OCI-LY3 (cell line): ENCODE measurements at regions not wholly inside any gene's neighbourhood (a gene's known extent, or its start where the extent isn't known, plus 50 kb on each side); places are given as distances from the start of the nearest gene placed in this dataset.
A peak's percentile ranks its signal among the peaks of the same experiment; 100 is the strongest.

Experiments used
- H2AFZ ChIP-seq: fragments of 200-600, 300-600 bp; shearing (Covaris generic); 2 replicates; pipeline ENCODE4 v1.6.0; 2014; ENCODE audit warnings: antibody characterized with exemption, low read depth, low read length
- H3K27ac ChIP-seq: fragments of 200-600, 300-600 bp; sonication (generic); 2 replicates; pipeline ENCODE4 v1.5.1; 2014; ENCODE audit warnings: mild to moderate bottlenecking, low read length, moderate library complexity, mixed read lengths
- H3K27me3 ChIP-seq: fragments of 200-600, 300-600 bp; sonication (generic); 2 replicates; pipeline ENCODE4 v1.6.1; 2014; ENCODE audit warnings: low read depth, low read length, mixed read lengths
- H3K36me3 ChIP-seq: fragments of 200-600, 300-600 bp; sonication (generic); replicated peaks from 2 replicates; pipeline ENCODE3; 2014; ENCODE audit warnings: low read depth, low read length, mixed read lengths
- H3K4me1 ChIP-seq: fragments of 300-600, 200-600 bp; sonication (generic); 2 replicates; pipeline ENCODE4 v1.6.1; 2014; ENCODE audit warnings: low read length, mixed read lengths
- H3K4me2 ChIP-seq: fragments of 200-600, 300-600 bp; sonication (generic); 2 replicates; pipeline ENCODE4 v1.6.1; 2014; ENCODE audit warnings: low read length, mixed read lengths
- H3K4me3 ChIP-seq: fragments of 300-600, 200-600 bp; sonication (generic); 2 replicates; pipeline ENCODE4 v1.5.1; 2014; ENCODE audit warnings: antibody characterized with exemption, mild to moderate bottlenecking, low read length, moderate library complexity
- H3K79me2 ChIP-seq: fragments of 300-600, 200-600 bp; shearing (Covaris generic); 2 replicates; pipeline ENCODE4 v1.6.1; 2014; ENCODE audit warnings: mild to moderate bottlenecking, low read length, mixed read lengths
- H3K9ac ChIP-seq: fragments of 300-600, 200-600 bp; shearing (Covaris generic); 2 replicates; pipeline ENCODE4 v1.6.0; 2014; ENCODE audit warnings: mild to moderate bottlenecking, low read length, moderate library complexity
- H3K9me3 ChIP-seq: fragments of 200-600, 300-600 bp; shearing (Covaris generic); 2 replicates; pipeline ENCODE4 v1.6.1; 2014; ENCODE audit warnings: low read length, mixed read lengths; ENCODE audit not compliant: insufficient read depth
- H4K20me1 ChIP-seq: fragments of 200-600, 300-600 bp; sonication (generic); 2 replicates; pipeline ENCODE4 v1.6.1; 2016; ENCODE audit warnings: low read length, mixed read lengths; ENCODE audit not compliant: insufficient read depth
- CTCF ChIP-seq: fragments of 200-600, 300-600 bp; sonication (generic); IDR thresholded peaks from 2 replicates; pipeline ENCODE4 v1.5.1; 2014; ENCODE audit warnings: antibody characterized with exemption, low read length, low read depth
- EZH2phosphoT487 ChIP-seq: fragments of 200-600 bp; shearing (Covaris generic); IDR thresholded peaks from 2 replicates; pipeline ENCODE4 v1.6.1; 2018; ENCODE audit warnings: antibody characterized with exemption, mixed run types, low read depth

GRCh38 chr4:138596896-138597295 is 354.7 kb upstream of the SLC7A11 start:
- H3K79me2 ChIP-seq: no peaks in the 10 kb centered on the region
- no peak overlapping the region for H3K9ac ChIP-seq
- no peaks in the 10 kb centered on the region for H4K20me1 ChIP-seq
- H3K36me3 ChIP-seq: no peaks in the 10 kb centered on the region
- H3K4me3 ChIP-seq: no peak overlapping the region
- peaks cover 10% of the 10 kb centered on the region; the same call in 1 of the 2 replicates for H3K9me3 ChIP-seq
- H3K4me2 ChIP-seq: no peak overlapping the region
- no peak overlapping the region for H2AFZ ChIP-seq
- no peaks in the 10 kb centered on the region for H3K27me3 ChIP-seq
- H3K4me1 ChIP-seq: peaks cover 36% of the 10 kb centered on the region
- H3K27ac ChIP-seq: no peak overlapping the region
- TF ChIP-seq EZH2phosphoT487 (no peak), CTCF (no peak)

- no peaks in the 10 kb centered on the region for H4K20me1 ChIP-seq
- no peak overlapping the region for H3K9ac ChIP-seq
- H3K4me2 ChIP-seq: no peak overlapping the region
- H3K4me1 ChIP-seq: peaks cover 36% of the 10 kb centered on the region
- no peaks in the 10 kb centered on the region for H3K79me2 ChIP-seq
- H2AFZ ChIP-seq: 0 out of 2 replicates have a peak overlapping the region, but pooled peaks have one; percentile 8
- H3K27me3 ChIP-seq: no peaks in the 10 kb centered on the region
- TF ChIP-seq CTCF (no peak), EZH2phosphoT487 (no peak)
- no peak overlapping the region for H3K4me3 ChIP-seq
- no peaks in the 10 kb centered on the region for H3K36me3 ChIP-seq
- H3K27ac ChIP-seq: no peak overlapping the region
- H3K9me3 ChIP-seq: peaks cover 3% of the 10 kb centered on the region; the same call in 1 of the 2 replicates
Observed at GRCh38 chr4:138595731-138596460, 353.7 kb upstream of the SLC7A11 start.

GRCh38 chr4:138595171-138595570 is 353.0 kb upstream of the SLC7A11 start:
- Histone ChIP-seq H3K79me2 (no peaks in the 10 kb centered on the region), H2AFZ (0 out of 2 replicates have a peak overlapping the region, but pooled peaks have one; percentile 8), H3K9me3 (no peaks in the 10 kb centered on the region), H4K20me1 (no peaks in the 10 kb centered on the region), H3K4me3 (no peak overlapping the region), H3K4me1 (peaks cover 29% of the 10 kb centered on the region), H3K4me2 (no peak overlapping the region), H3K27me3 (no peaks in the 10 kb centered on the region), H3K27ac (no peak overlapping the region), H3K9ac (no peak overlapping the region), H3K36me3 (no peaks in the 10 kb centered on the region)
- TF ChIP-seq CTCF (no peak), EZH2phosphoT487 (no peak)

GRCh38 chr4:138592796-138593195 is 350.6 kb upstream of the SLC7A11 start:
- no peak for TF ChIP-seq CTCF
- TF ChIP-seq EZH2phosphoT487: no peak
- Histone ChIP-seq H3K9me3 (no peaks in the 10 kb centered on the region), H3K36me3 (no peaks in the 10 kb centered on the region), H4K20me1 (no peaks in the 10 kb centered on the region), H3K4me1 (peaks cover 8% of the 10 kb centered on the region), H3K79me2 (no peaks in the 10 kb centered on the region), H2AFZ (no peak overlapping the region), H3K4me3 (no peak overlapping the region), H3K4me2 (no peak overlapping the region), H3K27me3 (no peaks in the 10 kb centered on the region), H3K9ac (no peak overlapping the region), H3K27ac (no peak overlapping the region)
